ENCODE measurements at regions not wholly inside any gene's neighbourhood (a gene's known extent, or its start where the extent isn't known, plus 50 kb on each side); places are given as distances from the start of the nearest gene placed in this dataset.

DNA sequence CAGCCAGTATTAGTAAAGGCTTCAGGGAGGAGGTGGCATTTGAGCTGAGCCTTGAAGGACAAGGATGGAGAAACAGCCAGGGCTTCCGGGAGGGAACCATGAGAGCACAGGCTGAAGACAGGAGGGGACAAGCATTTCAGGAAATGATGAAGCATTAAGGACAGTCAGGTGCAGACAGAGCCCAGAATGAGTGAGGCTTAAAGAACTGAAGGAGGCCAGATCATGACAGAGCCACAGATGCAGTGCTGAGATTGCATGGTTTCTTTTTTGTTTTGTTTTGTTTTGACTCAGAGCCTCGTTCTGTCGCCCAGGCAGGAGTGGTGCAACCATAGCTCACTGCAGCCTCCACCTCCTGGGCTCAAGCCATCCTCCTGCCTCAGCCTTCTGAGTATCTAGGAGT is 211.5 kb downstream of the SOX9 start:
- TF ChIP-seq, protein P1, sequence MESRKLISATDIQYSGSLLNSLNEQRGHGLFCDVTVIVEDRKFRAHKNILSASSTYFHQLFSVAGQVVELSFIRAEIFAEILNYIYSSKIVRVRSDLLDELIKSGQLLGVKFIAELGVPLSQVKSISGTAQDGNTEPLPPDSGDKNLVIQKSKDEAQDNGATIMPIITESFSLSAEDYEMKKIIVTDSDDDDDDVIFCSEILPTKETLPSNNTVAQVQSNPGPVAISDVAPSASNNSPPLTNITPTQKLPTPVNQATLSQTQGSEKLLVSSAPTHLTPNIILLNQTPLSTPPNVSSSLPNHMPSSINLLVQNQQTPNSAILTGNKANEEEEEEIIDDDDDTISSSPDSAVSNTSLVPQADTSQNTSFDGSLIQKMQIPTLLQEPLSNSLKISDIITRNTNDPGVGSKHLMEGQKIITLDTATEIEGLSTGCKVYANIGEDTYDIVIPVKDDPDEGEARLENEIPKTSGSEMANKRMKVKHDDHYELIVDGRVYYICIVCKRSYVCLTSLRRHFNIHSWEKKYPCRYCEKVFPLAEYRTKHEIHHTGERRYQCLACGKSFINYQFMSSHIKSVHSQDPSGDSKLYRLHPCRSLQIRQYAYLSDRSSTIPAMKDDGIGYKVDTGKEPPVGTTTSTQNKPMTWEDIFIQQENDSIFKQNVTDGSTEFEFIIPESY (IDR thresholded peaks at IDR 0.05) = no peak
- TF ChIP-seq, protein P2, sequence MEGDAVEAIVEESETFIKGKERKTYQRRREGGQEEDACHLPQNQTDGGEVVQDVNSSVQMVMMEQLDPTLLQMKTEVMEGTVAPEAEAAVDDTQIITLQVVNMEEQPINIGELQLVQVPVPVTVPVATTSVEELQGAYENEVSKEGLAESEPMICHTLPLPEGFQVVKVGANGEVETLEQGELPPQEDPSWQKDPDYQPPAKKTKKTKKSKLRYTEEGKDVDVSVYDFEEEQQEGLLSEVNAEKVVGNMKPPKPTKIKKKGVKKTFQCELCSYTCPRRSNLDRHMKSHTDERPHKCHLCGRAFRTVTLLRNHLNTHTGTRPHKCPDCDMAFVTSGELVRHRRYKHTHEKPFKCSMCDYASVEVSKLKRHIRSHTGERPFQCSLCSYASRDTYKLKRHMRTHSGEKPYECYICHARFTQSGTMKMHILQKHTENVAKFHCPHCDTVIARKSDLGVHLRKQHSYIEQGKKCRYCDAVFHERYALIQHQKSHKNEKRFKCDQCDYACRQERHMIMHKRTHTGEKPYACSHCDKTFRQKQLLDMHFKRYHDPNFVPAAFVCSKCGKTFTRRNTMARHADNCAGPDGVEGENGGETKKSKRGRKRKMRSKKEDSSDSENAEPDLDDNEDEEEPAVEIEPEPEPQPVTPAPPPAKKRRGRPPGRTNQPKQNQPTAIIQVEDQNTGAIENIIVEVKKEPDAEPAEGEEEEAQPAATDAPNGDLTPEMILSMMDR (IDR thresholded peaks at IDR 0.05; ENCODE audit: low read depth, low read length, missing input control) = no peak
- TF ChIP-seq RAD21 (IDR thresholded peaks at IDR 0.05) = no peak
- TF ChIP-seq, protein P3, sequence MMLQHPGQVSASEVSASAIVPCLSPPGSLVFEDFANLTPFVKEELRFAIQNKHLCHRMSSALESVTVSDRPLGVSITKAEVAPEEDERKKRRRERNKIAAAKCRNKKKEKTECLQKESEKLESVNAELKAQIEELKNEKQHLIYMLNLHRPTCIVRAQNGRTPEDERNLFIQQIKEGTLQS (IDR thresholded peaks at IDR 0.05) = no peak
- no peak for TF ChIP-seq YY1 (IDR thresholded peaks at IDR 0.05)
- TF ChIP-seq GABPA (IDR thresholded peaks at IDR 0.05 in 1 of 2, conservative IDR thresholded peaks at IDR 0.05 in 1 of 2) = no peak
- no peak for TF ChIP-seq FOXA1 (IDR thresholded peaks at IDR 0.05)

Measured in liver (tissue), 3 donors.